ENCODE measurements at regions not wholly inside any gene's neighbourhood (a gene's known extent, or its start where the extent isn't known, plus 50 kb on each side); places are given as distances from the start of the nearest gene placed in this dataset.

DNA sequence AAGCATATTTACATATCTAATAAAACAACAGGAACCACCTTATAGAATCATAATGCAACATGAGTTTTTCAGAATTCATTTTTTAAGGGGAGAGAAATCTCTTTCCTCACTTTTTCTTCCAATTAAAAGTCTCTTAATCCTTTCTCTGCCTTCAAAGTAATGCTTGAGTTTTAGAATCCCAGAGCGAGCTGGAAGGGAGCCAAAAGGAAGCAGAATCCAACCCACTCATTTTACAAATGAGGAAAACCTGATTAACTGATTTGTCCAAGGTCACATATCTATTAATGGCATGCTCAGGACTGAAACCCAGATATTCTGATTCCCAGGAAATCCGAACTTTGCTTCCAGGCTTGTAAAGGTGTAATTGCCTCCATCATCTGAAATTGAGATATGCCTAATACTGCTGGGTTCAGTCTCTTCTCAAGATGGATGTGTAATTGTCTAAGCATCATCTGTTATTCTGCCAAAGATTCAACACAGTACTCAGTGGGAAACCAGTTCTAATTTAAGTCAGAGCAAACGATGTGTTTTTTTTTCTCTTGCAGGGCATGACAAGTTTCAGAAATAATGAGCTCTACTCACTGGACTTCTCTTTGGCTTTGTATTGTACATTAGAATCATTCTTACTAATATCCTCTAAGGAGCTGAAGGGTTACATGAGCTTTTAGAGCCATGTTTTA is 481.4 kb upstream of the CFAP20DC start:
- no peaks in the 10 kb centered on the region for H3K9me3 ChIP-seq (ENCODE audit: control insufficient read depth in 3 of 3, low read length in 3 of 3)
- H3K27ac ChIP-seq (ENCODE audit: low read depth, low read length): no peak overlapping the region
- H3K36me3 ChIP-seq (ENCODE audit: control insufficient read depth in 3 of 3, insufficient read depth in 3 of 3, low read length in 3 of 3): no peaks in the 10 kb centered on the region
- no peak overlapping the region for H3K9ac ChIP-seq (ENCODE audit: low read depth in 1 of 3, low read length in 3 of 3)
- no peaks in the 10 kb centered on the region for H3K27me3 ChIP-seq (ENCODE audit: control insufficient read depth in 3 of 3, insufficient read depth in 3 of 3, low read length in 3 of 3)
- no peak overlapping the region for H3K4me3 ChIP-seq (ENCODE audit: low read length in 3 of 3)
- no peaks in the 10 kb centered on the region for H3K4me1 ChIP-seq (ENCODE audit: control insufficient read depth in 3 of 3, insufficient read depth in 3 of 3, low read length in 3 of 3)

DNA sequence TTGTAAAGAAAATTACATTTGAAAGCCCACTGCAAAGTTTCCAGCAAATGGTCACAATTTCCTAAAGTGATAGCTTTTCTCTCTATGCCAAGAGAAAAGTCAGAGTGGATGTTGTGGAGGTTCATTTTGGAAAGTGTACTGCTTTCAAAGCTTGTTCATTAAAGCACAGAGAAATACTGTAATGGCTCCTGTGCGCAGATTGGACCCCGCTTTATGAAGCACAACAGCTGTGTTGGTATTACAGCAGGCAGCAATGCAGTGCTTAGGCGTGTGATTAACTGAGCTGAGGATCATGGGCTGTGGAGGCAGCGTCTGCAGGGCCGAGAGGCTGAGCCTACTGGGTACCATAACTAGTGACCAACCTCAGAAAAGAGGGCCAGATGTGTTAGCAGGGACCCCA is 478.4 kb upstream of the CFAP20DC start:
- Histone ChIP-seq H3K9me3 (ENCODE audit: control insufficient read depth in 3 of 3, low read length in 3 of 3) (no peaks in the 10 kb centered on the region), H3K27me3 (ENCODE audit: control insufficient read depth in 3 of 3, insufficient read depth in 3 of 3, low read length in 3 of 3) (peaks cover 0 to 2% (median 0%) of the 10 kb centered on the region in 3 donors), H3K27ac (ENCODE audit: low read depth, low read length) (no peak overlapping the region), H3K4me1 (ENCODE audit: control insufficient read depth in 3 of 3, insufficient read depth in 3 of 3, low read length in 3 of 3) (no peaks in the 10 kb centered on the region), H3K36me3 (ENCODE audit: control insufficient read depth in 3 of 3, insufficient read depth in 3 of 3, low read length in 3 of 3) (no peaks in the 10 kb centered on the region), H3K9ac (ENCODE audit: low read depth in 1 of 3, low read length in 3 of 3) (no peak overlapping the region), H3K4me3 (ENCODE audit: low read length in 3 of 3) (no peak overlapping the region)

DNA sequence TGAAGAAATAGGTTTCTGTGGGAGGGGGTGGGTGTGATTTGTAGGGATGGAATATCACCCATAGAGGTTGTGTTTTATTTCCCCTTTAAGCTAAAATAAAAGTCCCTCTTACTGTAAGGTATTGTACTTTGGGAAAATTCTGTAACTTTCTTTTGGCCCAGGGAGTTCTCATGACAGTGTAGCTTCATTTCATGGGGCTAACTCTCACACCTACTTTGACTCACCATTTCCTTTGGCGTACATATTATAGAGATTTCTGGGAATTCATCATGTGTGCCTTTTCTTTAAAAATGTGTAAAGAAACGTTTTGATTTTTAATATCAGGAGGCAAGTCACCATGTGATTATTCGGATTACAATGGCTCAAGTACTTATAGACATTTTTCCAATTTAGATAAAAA is 477.7 kb upstream of the CFAP20DC start:
- H3K27me3 ChIP-seq (ENCODE audit: control insufficient read depth in 3 of 3, insufficient read depth in 3 of 3, low read length in 3 of 3): peaks cover 0 to 2% (median 0%) of the 10 kb centered on the region in 3 donors

DNA sequence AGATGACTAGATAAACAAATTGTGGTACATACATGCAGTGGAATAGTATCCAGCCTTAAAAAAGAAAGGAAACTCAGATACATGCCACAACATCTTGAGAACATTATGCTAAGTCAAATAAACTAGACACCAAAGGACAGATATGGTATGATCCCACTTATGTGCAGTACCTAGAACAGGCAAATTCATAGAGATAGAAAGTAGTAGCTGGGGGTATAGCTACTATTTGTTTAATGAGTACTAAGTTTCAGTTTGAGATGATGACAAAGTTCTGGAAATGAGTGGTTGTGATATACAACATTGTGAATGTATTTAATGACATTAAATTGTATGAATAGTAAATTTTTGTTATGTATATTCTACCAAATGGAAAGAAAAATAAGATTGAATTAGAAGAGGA is 477.2 kb upstream of the CFAP20DC start:
- no peaks in the 10 kb centered on the region for H3K9me3 ChIP-seq (ENCODE audit: control insufficient read depth in 3 of 3, low read length in 3 of 3)
- peaks cover 0 to 2% (median 2%) of the 10 kb centered on the region in 3 donors for H3K27me3 ChIP-seq (ENCODE audit: control insufficient read depth in 3 of 3, insufficient read depth in 3 of 3, low read length in 3 of 3)
- H3K27ac ChIP-seq (ENCODE audit: low read depth, low read length): no peak overlapping the region
- no peaks in the 10 kb centered on the region for H3K4me1 ChIP-seq (ENCODE audit: control insufficient read depth in 3 of 3, insufficient read depth in 3 of 3, low read length in 3 of 3)
- no peak overlapping the region for H3K4me3 ChIP-seq (ENCODE audit: low read length in 3 of 3)
- no peak overlapping the region for H3K9ac ChIP-seq (ENCODE audit: low read depth in 1 of 3, low read length in 3 of 3)
- no peaks in the 10 kb centered on the region for H3K36me3 ChIP-seq (ENCODE audit: control insufficient read depth in 3 of 3, insufficient read depth in 3 of 3, low read length in 3 of 3)

More for the DNA sequence above, 477.7 kb upstream of the CFAP20DC start:
- Histone ChIP-seq H3K36me3 (ENCODE audit: control insufficient read depth in 3 of 3, insufficient read depth in 3 of 3, low read length in 3 of 3) (no peaks in the 10 kb centered on the region), H3K4me3 (ENCODE audit: low read length in 3 of 3) (no peak overlapping the region), H3K27ac (ENCODE audit: low read depth, low read length) (no peak overlapping the region), H3K9ac (ENCODE audit: low read depth in 1 of 3, low read length in 3 of 3) (no peak overlapping the region), H3K4me1 (ENCODE audit: control insufficient read depth in 3 of 3, insufficient read depth in 3 of 3, low read length in 3 of 3) (no peaks in the 10 kb centered on the region), H3K9me3 (ENCODE audit: control insufficient read depth in 3 of 3, low read length in 3 of 3) (no peaks in the 10 kb centered on the region)

DNA sequence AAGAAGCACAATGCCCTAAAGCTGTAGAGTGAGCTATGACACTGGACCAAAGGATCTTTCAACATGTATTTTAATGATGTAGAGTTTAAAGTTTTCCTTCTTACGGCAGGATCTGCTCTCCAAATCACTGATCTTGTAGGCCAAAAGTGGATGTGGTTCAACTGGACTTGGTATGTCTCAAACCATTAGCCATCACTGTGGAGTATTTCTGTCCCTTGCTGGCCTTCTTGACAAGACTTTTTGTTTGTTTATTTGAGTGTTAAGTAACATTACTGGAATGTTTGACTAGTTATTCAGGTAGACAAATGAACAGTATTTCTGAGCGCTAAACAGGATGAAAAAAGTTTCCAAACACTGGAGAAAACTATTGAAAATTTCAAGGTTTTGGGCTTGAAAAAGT is 472.7 kb upstream of the CFAP20DC start:
- no peaks in the 10 kb centered on the region for H3K36me3 ChIP-seq (ENCODE audit: control insufficient read depth in 3 of 3, insufficient read depth in 3 of 3, low read length in 3 of 3)
- H3K4me1 ChIP-seq (ENCODE audit: control insufficient read depth in 3 of 3, insufficient read depth in 3 of 3, low read length in 3 of 3): no peaks in the 10 kb centered on the region
- no peaks in the 10 kb centered on the region for H3K9me3 ChIP-seq (ENCODE audit: control insufficient read depth in 3 of 3, low read length in 3 of 3)
- H3K27ac ChIP-seq (ENCODE audit: low read depth, low read length): no peak overlapping the region
- no peak overlapping the region for H3K4me3 ChIP-seq (ENCODE audit: low read length in 3 of 3)
- peaks cover 0 to 2% (median 2%) of the 10 kb centered on the region in 3 donors for H3K27me3 ChIP-seq (ENCODE audit: control insufficient read depth in 3 of 3, insufficient read depth in 3 of 3, low read length in 3 of 3)
- no peak overlapping the region for H3K9ac ChIP-seq (ENCODE audit: low read depth in 1 of 3, low read length in 3 of 3)

- H3K4me1 ChIP-seq (ENCODE audit: control insufficient read depth in 3 of 3, insufficient read depth in 3 of 3, low read length in 3 of 3): no peaks in the 10 kb centered on the region
- no peak overlapping the region for H3K9ac ChIP-seq (ENCODE audit: low read depth in 1 of 3, low read length in 3 of 3)
- no peaks in the 10 kb centered on the region for H3K9me3 ChIP-seq (ENCODE audit: control insufficient read depth in 3 of 3, low read length in 3 of 3)
- no peaks in the 10 kb centered on the region for H3K36me3 ChIP-seq (ENCODE audit: control insufficient read depth in 3 of 3, insufficient read depth in 3 of 3, low read length in 3 of 3)
- no peak overlapping the region for H3K4me3 ChIP-seq (ENCODE audit: low read length in 3 of 3)
- H3K27me3 ChIP-seq (ENCODE audit: control insufficient read depth in 3 of 3, insufficient read depth in 3 of 3, low read length in 3 of 3): peaks cover 0 to 2% (median 2%) of the 10 kb centered on the region in 3 donors
- H3K27ac ChIP-seq (ENCODE audit: low read depth, low read length): no peak overlapping the region
Observed at GRCh38 chr3:59519094-59519493, 469.3 kb upstream of the CFAP20DC start.

- Histone ChIP-seq H3K9me3 (ENCODE audit: control insufficient read depth in 3 of 3, low read length in 3 of 3) (no peaks in the 10 kb centered on the region), H3K9ac (ENCODE audit: low read depth in 1 of 3, low read length in 3 of 3) (no peak overlapping the region), H3K4me1 (ENCODE audit: control insufficient read depth in 3 of 3, insufficient read depth in 3 of 3, low read length in 3 of 3) (no peaks in the 10 kb centered on the region), H3K4me3 (ENCODE audit: low read length in 3 of 3) (no peak overlapping the region), H3K36me3 (ENCODE audit: control insufficient read depth in 3 of 3, insufficient read depth in 3 of 3, low read length in 3 of 3) (no peaks in the 10 kb centered on the region), H3K27me3 (ENCODE audit: control insufficient read depth in 3 of 3, insufficient read depth in 3 of 3, low read length in 3 of 3) (peaks cover 0 to 2% (median 0%) of the 10 kb centered on the region in 3 donors), H3K27ac (ENCODE audit: low read depth, low read length) (no peak overlapping the region)
Observed at GRCh38 chr3:59518283-59519055, 468.6 kb upstream of the CFAP20DC start.

- no peaks in the 10 kb centered on the region for H3K4me1 ChIP-seq (ENCODE audit: control insufficient read depth in 3 of 3, insufficient read depth in 3 of 3, low read length in 3 of 3)
- no peaks in the 10 kb centered on the region for H3K36me3 ChIP-seq (ENCODE audit: control insufficient read depth in 3 of 3, insufficient read depth in 3 of 3, low read length in 3 of 3)
- H3K9ac ChIP-seq (ENCODE audit: low read depth in 1 of 3, low read length in 3 of 3): no peak overlapping the region
Observed at GRCh38 chr3:59517388-59517787, 467.6 kb upstream of the CFAP20DC start.

GRCh38 chr3:59515966-59516365 is 466.1 kb upstream of the CFAP20DC start:
- H3K9ac ChIP-seq (ENCODE audit: low read depth in 1 of 3, low read length in 3 of 3): no peak overlapping the region
- H3K9me3 ChIP-seq (ENCODE audit: control insufficient read depth in 3 of 3, low read length in 3 of 3): no peaks in the 10 kb centered on the region
- no peak overlapping the region for H3K27ac ChIP-seq (ENCODE audit: low read depth, low read length)
- no peaks in the 10 kb centered on the region for H3K36me3 ChIP-seq (ENCODE audit: control insufficient read depth in 3 of 3, insufficient read depth in 3 of 3, low read length in 3 of 3)
- no peaks in the 10 kb centered on the region for H3K27me3 ChIP-seq (ENCODE audit: control insufficient read depth in 3 of 3, insufficient read depth in 3 of 3, low read length in 3 of 3)
- H3K4me1 ChIP-seq (ENCODE audit: control insufficient read depth in 3 of 3, insufficient read depth in 3 of 3, low read length in 3 of 3): no peaks in the 10 kb centered on the region
- no peak overlapping the region for H3K4me3 ChIP-seq (ENCODE audit: low read length in 3 of 3)

More at GRCh38 chr3:59517388-59517787, 467.6 kb upstream of the CFAP20DC start:
- H3K27me3 ChIP-seq (ENCODE audit: control insufficient read depth in 3 of 3, insufficient read depth in 3 of 3, low read length in 3 of 3): peaks cover 0 to 2% (median 0%) of the 10 kb centered on the region in 3 donors
- no peaks in the 10 kb centered on the region for H3K9me3 ChIP-seq (ENCODE audit: control insufficient read depth in 3 of 3, low read length in 3 of 3)
- no peak overlapping the region for H3K27ac ChIP-seq (ENCODE audit: low read depth, low read length)
- H3K4me3 ChIP-seq (ENCODE audit: low read length in 3 of 3): no peak overlapping the region

- Histone ChIP-seq H3K36me3 (ENCODE audit: control insufficient read depth in 3 of 3, insufficient read depth in 3 of 3, low read length in 3 of 3) (no peaks in the 10 kb centered on the region), H3K9me3 (ENCODE audit: control insufficient read depth in 3 of 3, low read length in 3 of 3) (no peaks in the 10 kb centered on the region), H3K9ac (ENCODE audit: low read depth in 1 of 3, low read length in 3 of 3) (no peak overlapping the region), H3K4me3 (ENCODE audit: low read length in 3 of 3) (no peak overlapping the region), H3K4me1 (ENCODE audit: control insufficient read depth in 3 of 3, insufficient read depth in 3 of 3, low read length in 3 of 3) (no peaks in the 10 kb centered on the region), H3K27me3 (ENCODE audit: control insufficient read depth in 3 of 3, insufficient read depth in 3 of 3, low read length in 3 of 3) (no peaks in the 10 kb centered on the region), H3K27ac (ENCODE audit: low read depth, low read length) (no peak overlapping the region)
Observed at GRCh38 chr3:59514865-59515482, 465.1 kb upstream of the CFAP20DC start.

All from skeletal muscle tissue (tissue), 3 donors.